ENCODE measurements at regions not wholly inside any gene's neighbourhood (a gene's known extent, or its start where the extent isn't known, plus 50 kb on each side); places are given as distances from the start of the nearest gene placed in this dataset.
A peak's percentile ranks its signal among the peaks of the same experiment; 100 is the strongest.

- TF ChIP-seq CEBPB (IDR thresholded peaks at IDR 0.05) (peak; percentile 70), EP300 (IDR thresholded peaks at IDR 0.05; ENCODE audit: borderline replicate concordance) (no peak), EGR1 (IDR thresholded peaks at IDR 0.05) (no peak)
Observed at GRCh38 chr5:173762930-173763329, 125.2 kb upstream of the CPEB4 start.
